ENCODE measurements at regions not wholly inside any gene's neighbourhood (a gene's known extent, or its start where the extent isn't known, plus 50 kb on each side); places are given as distances from the start of the nearest gene placed in this dataset.

DNA sequence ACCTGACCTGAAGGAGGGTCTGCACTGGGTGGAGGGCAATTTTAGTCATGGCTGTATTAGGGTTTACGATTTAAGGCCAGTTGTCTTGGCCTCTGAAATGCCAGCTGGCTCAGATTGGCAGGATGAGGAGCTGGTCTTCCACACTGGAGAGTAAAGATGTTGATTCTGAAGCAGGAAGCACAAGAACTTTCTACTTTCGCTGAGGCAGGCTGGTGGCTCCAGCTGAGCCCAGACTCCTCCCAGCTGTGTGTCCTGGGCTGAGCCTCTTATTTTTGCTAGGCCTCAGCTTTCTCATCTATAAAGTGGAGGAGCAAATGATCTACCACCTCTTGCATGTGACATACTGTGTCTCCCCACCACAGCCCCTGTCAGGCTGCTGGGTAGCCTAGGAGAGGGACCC, 74.4 kb downstream of the MRM1 start:
- Mint-ChIP-seq H3K9me3 (no peaks in the 10 kb centered on the region), H3K36me3 (no peaks in the 10 kb centered on the region), H3K27me3 (ENCODE audit: low read depth) (peaks cover 40% of the 10 kb centered on the region), H3K4me1 (no peaks in the 10 kb centered on the region), H3K4me3 (no peak overlapping the region), H3K27ac (no peak overlapping the region)
- no peak for DNase-seq (ENCODE audit: low spot score in 2 of 2, unreplicated experiment in 2 of 2)
- TF ChIP-seq CTCF (IDR thresholded peaks at IDR 0.05; ENCODE audit: unreplicated experiment): no peak

DNA sequence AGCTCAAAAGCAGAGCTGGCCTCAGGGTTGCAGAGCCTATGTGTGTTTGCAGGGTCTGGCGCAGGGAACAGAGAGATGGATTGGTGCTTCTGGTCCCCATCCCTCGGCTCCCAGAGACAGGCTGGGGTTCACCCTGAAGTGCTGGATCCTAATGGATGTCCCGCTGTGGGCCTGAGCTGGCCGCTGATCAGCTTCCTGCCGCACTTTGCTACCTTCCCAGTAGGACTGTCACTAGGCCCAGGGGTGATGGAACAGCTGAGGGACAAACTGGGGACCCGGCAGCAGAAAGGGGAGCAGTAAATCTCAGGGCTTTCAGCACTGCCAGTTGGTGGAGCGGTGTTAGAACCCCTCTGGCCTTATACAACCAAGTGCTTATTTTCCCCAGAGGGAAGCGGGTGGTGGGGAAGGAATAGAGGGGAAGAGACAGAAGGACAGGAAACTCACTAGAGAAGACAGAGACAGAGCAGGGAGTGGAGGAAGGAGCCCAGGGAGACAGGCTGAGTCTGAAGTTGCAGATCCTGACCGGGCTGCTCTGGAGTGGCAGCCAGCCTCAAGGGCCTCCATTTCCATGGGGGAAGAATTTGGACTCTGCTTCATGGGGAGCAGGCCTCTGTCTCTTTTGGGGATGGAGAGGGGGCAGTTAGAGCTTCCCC, 78.6 kb downstream of the MRM1 start:
- Mint-ChIP-seq H3K27ac (no peak overlapping the region), H3K4me1 (no peaks in the 10 kb centered on the region), H3K27me3 (ENCODE audit: low read depth) (peaks cover 24% of the 10 kb centered on the region), H3K4me3 (no peak overlapping the region), H3K9me3 (no peaks in the 10 kb centered on the region), H3K36me3 (no peaks in the 10 kb centered on the region)
- TF ChIP-seq CTCF (IDR thresholded peaks at IDR 0.05; ENCODE audit: unreplicated experiment): no peak
- no peak for DNase-seq (ENCODE audit: low spot score in 2 of 2, unreplicated experiment in 2 of 2)

DNA sequence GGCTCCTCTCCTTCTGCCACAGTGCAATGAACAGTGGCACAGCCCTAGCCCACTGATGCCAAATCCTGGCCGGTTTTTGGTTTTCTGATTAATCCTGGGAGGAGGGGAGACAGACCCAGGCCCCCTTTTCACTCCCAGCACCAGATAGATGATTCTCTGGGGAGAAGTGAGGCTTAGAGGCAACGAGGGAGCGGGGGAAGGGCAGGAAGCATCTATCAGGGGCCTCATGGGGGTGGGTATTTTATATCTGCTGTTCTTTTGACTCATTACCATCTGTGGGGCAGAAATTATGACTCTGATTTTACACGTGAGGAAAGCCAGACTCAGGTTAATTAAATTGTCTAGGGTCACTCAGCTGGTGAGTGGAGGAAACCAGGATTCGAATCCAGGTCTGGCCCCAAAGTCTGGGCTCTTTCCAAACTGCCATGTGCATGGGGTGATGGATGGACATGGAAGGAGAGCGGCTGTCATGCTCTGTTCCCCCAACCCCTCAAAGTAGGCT, 79.4 kb downstream of the MRM1 start:
- no peaks in the 10 kb centered on the region for H3K9me3 Mint-ChIP-seq
- DNase-seq (ENCODE audit: low spot score in 2 of 2, unreplicated experiment in 2 of 2): no peak
- H3K4me1 Mint-ChIP-seq: no peaks in the 10 kb centered on the region
- no peak for TF ChIP-seq CTCF (IDR thresholded peaks at IDR 0.05; ENCODE audit: unreplicated experiment)
- H3K27me3 Mint-ChIP-seq (ENCODE audit: low read depth): peaks cover 26% of the 10 kb centered on the region
- no peak overlapping the region for H3K4me3 Mint-ChIP-seq
- no peak overlapping the region for H3K27ac Mint-ChIP-seq
- H3K36me3 Mint-ChIP-seq: no peaks in the 10 kb centered on the region

- DNase-seq (ENCODE audit: low spot score in 2 of 2, unreplicated experiment in 2 of 2): no peak
- H3K27me3 Mint-ChIP-seq (ENCODE audit: low read depth): peaks cover 37% of the 10 kb centered on the region
- no peak overlapping the region for H3K27ac Mint-ChIP-seq
- H3K36me3 Mint-ChIP-seq: no peaks in the 10 kb centered on the region
- TF ChIP-seq CTCF (IDR thresholded peaks at IDR 0.05; ENCODE audit: unreplicated experiment): no peak
- no peaks in the 10 kb centered on the region for H3K4me1 Mint-ChIP-seq
- no peak overlapping the region for H3K4me3 Mint-ChIP-seq
- H3K9me3 Mint-ChIP-seq: no peaks in the 10 kb centered on the region
These were observed 81.4 kb downstream of the MRM1 start for GRCh38 chr17:36682773-36683172.

GRCh38 chr17:36683387-36683786, 82.0 kb downstream of the MRM1 start:
- TF ChIP-seq CTCF (IDR thresholded peaks at IDR 0.05; ENCODE audit: unreplicated experiment): no peak
- Mint-ChIP-seq H3K4me1 (no peaks in the 10 kb centered on the region), H3K4me3 (no peak overlapping the region), H3K9me3 (no peaks in the 10 kb centered on the region), H3K27me3 (ENCODE audit: low read depth) (peaks cover 40% of the 10 kb centered on the region), H3K27ac (no peak overlapping the region), H3K36me3 (no peaks in the 10 kb centered on the region)
- no peak for DNase-seq (ENCODE audit: low spot score in 2 of 2, unreplicated experiment in 2 of 2)

Measured in mesothelial cell of epicardium (in vitro differentiated cells).